CD4-positive, alpha-beta T cell (primary cell): ENCODE measurements at regions not wholly inside any gene's neighbourhood (a gene's known extent, or its start where the extent isn't known, plus 50 kb on each side); places are given as distances from the start of the nearest gene placed in this dataset.

Source experiments
- ATAC-seq: fragments of 200-7000 bp; cut with Tn5 transposase; one replicate; pipeline ENCODE4 v1.10.0; 2022; ENCODE audit warnings: mild to moderate bottlenecking; ENCODE audit not compliant: poor library complexity
- CTCF ChIA-PET: fragments of 350-600 bp; sonication (Branson Sonifier 250); formaldehyde crosslinking; loops from one replicate; lab custom pipeline; 2021; ENCODE audit warnings: antibody characterized with exemption, inconsistent platforms; lab: Charles Lee
- POLR2A ChIA-PET: fragments of 350-600 bp; sonication (Branson Sonifier 250); formaldehyde crosslinking; loops from one replicate; lab custom pipeline; 2021; ENCODE audit warnings: antibody characterized with exemption, inconsistent platforms; lab: Charles Lee
- DNase-seq, 14 experiments: peaks; one replicate each; pipeline ENCODE4 v3.0.0-alpha.2; 2013 to 2020; ENCODE audit warnings: mixed read lengths in 2 of 14
- H3K27ac ChIP-seq, 2 donors: one replicate each; pipeline versions ENCODE4 v1.5.1 to v1.7.0; 2013; ENCODE audit warnings: low read length in 2 of 2, low read depth in 1 of 2, mild to moderate bottlenecking in 1 of 2
- H3K27me3 ChIP-seq, 2 experiments: 1 replicate in 1 of 2; 2 replicates in 1 of 2; pipeline versions ENCODE4 v1.6.1 to v1.7.0; 2013; ENCODE audit warnings: low read length in 2 of 2, control low read depth in 1 of 2, mild to moderate bottlenecking in 1 of 2, moderate library complexity in 1 of 2; ENCODE audit not compliant: insufficient read depth in 2 of 2, control insufficient read depth in 1 of 2
- H3K36me3 ChIP-seq: one replicate; pipeline ENCODE4 v1.6.1; 2013; ENCODE audit warnings: low read length, control low read depth; ENCODE audit not compliant: insufficient read depth
- H3K4me1 ChIP-seq: one replicate; pipeline ENCODE4 v1.6.1; 2013; ENCODE audit warnings: low read length, control low read depth; ENCODE audit not compliant: insufficient read depth
- H3K4me3 ChIP-seq: one replicate; pipeline ENCODE4 v1.5.1; 2013; ENCODE audit warnings: mild to moderate bottlenecking, low read length, moderate library complexity
- H3K9me3 ChIP-seq, 2 experiments: 1 replicate in 1 of 2; 2 replicates in 1 of 2; pipeline versions ENCODE4 v1.6.1 to v1.7.0; 2013; ENCODE audit warnings: low read length in 2 of 2, mild to moderate bottlenecking in 2 of 2, control low read depth in 1 of 2, moderate library complexity in 1 of 2; ENCODE audit not compliant: control insufficient read depth in 1 of 2, insufficient read depth in 1 of 2
- H3K27ac Mint-ChIP-seq: one replicate; pipeline ENCODE4 v1.8.0; 2020; ENCODE audit warnings: mixed read lengths
- H3K27me3 Mint-ChIP-seq: one replicate; pipeline ENCODE4 v1.8.0; 2021; ENCODE audit warnings: mixed read lengths
- H3K36me3 Mint-ChIP-seq: one replicate; pipeline ENCODE4 v1.8.0; 2021; ENCODE audit warnings: low read depth, mixed read lengths
- H3K4me1 Mint-ChIP-seq: one replicate; pipeline ENCODE4 v1.8.0; 2021; ENCODE audit warnings: low read depth, mixed read lengths
- H3K4me3 Mint-ChIP-seq: one replicate; pipeline ENCODE4 v1.8.0; 2020; ENCODE audit warnings: mild to moderate bottlenecking, mixed read lengths
- H3K9me3 Mint-ChIP-seq: one replicate; pipeline ENCODE4 v1.8.0; 2020; ENCODE audit warnings: mixed read lengths
- CTCF ChIP-seq: fragments of 200-600 bp; IDR thresholded peaks from one replicate; pipeline ENCODE4 v1.8.0; 2022; ENCODE audit warnings: antibody characterized with exemption, mild to moderate bottlenecking
- intact Hi-C, 2 experiments: fragments of 100-400 bp; cut with DNase I in 1 of 2; cut with micrococcal nuclease in 1 of 2; formaldehyde crosslinking; loops; one replicate each; pipeline versions ENCODE4 v1.15.1 to v1.9.0; 2023 to 2025; cut with DNase I, micrococcal nuclease

GRCh38 chr3:16064642-16065414 is 109.7 kb upstream of the GALNT15 start:
- intact Hi-C loops = no loop called here
- Mint-ChIP-seq H3K9me3 (no peaks in the 10 kb centered on the region), H3K27ac (no peak overlapping the region), H3K4me3 (no peak overlapping the region), H3K27me3 (peaks cover 10% of the 10 kb centered on the region), H3K36me3 (no peaks in the 10 kb centered on the region), H3K4me1 (no peaks in the 10 kb centered on the region)
- no peak for TF ChIP-seq CTCF
- ATAC-seq (no peak), DNase-seq (no peak)
- H3K4me3 ChIP-seq = no peak overlapping the region
- H3K27me3 ChIP-seq = no peaks in the 10 kb centered on the region
- H3K36me3 ChIP-seq = no peaks in the 10 kb centered on the region
- H3K4me1 ChIP-seq = no peaks in the 10 kb centered on the region
- no peaks in the 10 kb centered on the region for H3K9me3 ChIP-seq
- ChIA-PET POLR2A (no interaction called here), CTCF (no interaction called here)
- H3K27ac ChIP-seq = no peak overlapping the region

DNA sequence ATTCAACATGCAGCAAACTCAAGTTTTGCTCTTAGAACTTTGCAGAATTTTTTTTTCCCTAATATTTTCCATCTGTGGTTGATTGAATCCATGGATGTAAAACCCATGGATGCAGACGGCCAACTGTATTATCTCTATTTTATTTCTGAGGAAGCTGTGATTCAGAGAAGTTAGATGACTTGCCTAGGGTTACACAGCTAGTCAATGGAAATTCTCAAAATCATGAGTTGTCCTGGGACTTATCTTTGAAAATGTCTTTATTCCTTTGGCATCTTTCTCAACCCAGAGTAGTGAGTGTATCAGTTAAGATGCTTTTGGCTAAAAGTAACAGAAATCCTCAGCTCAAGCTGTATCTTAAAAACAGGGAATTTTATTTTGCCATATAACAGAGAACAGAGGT is 107.9 kb upstream of the GALNT15 start:
- Mint-ChIP-seq H3K4me1 (no peaks in the 10 kb centered on the region), H3K27ac (no peak overlapping the region), H3K4me3 (no peak overlapping the region), H3K36me3 (no peaks in the 10 kb centered on the region), H3K9me3 (no peaks in the 10 kb centered on the region), H3K27me3 (peaks cover 9% of the 10 kb centered on the region)
- intact Hi-C loops = no loop called here
- no peak for DNase-seq
- no peak for ATAC-seq
- Histone ChIP-seq H3K27ac (no peak overlapping the region), H3K4me3 (no peak overlapping the region), H3K27me3 (no peaks in the 10 kb centered on the region), H3K4me1 (no peaks in the 10 kb centered on the region), H3K9me3 (no peaks in the 10 kb centered on the region), H3K36me3 (no peaks in the 10 kb centered on the region)
- CTCF ChIA-PET = no interaction called here
- no peak for TF ChIP-seq CTCF
- POLR2A ChIA-PET = no interaction called here

- no peaks in the 10 kb centered on the region for H3K36me3 Mint-ChIP-seq
- CTCF ChIA-PET = no interaction called here
- no peak for TF ChIP-seq CTCF
- DNase-seq (no peak), ATAC-seq (no peak)
- H3K4me3 Mint-ChIP-seq = no peak overlapping the region
- POLR2A ChIA-PET = no interaction called here
- H3K4me1 Mint-ChIP-seq = no peaks in the 10 kb centered on the region
- Histone ChIP-seq H3K4me1 (no peaks in the 10 kb centered on the region), H3K9me3 (no peaks in the 10 kb centered on the region), H3K27me3 (no peaks in the 10 kb centered on the region), H3K4me3 (no peak overlapping the region), H3K36me3 (no peaks in the 10 kb centered on the region), H3K27ac (no peak overlapping the region)
- intact Hi-C loops = no loop called here
- H3K27ac Mint-ChIP-seq = no peak overlapping the region
- no peaks in the 10 kb centered on the region for H3K9me3 Mint-ChIP-seq
- peaks cover 9% of the 10 kb centered on the region for H3K27me3 Mint-ChIP-seq
Observed at GRCh38 chr3:16066975-16067374, 107.5 kb upstream of the GALNT15 start.
